HUES64 (cell line): ENCODE measurements at regions not wholly inside any gene's neighbourhood (a gene's known extent, or its start where the extent isn't known, plus 50 kb on each side); places are given as distances from the start of the nearest gene placed in this dataset.

Experiments
- H3K27ac ChIP-seq: 2 replicates; pipeline ENCODE4 v1.7.0; 2013; ENCODE audit warnings: low read depth, low read length, inconsistent platforms
- H3K27me3 ChIP-seq: 2 replicates; pipeline ENCODE4 v1.6.1; 2013; ENCODE audit warnings: mild to moderate bottlenecking, low read length; ENCODE audit not compliant: insufficient read depth
- H3K36me3 ChIP-seq: 2 replicates; pipeline ENCODE4 v1.6.1; 2013; ENCODE audit warnings: mild to moderate bottlenecking, low read length; ENCODE audit not compliant: insufficient read depth
- H3K4me1 ChIP-seq: 2 replicates; pipeline ENCODE4 v1.6.1; 2013; ENCODE audit warnings: mild to moderate bottlenecking, low read length, moderate library complexity; ENCODE audit not compliant: insufficient read depth
- H3K4me3 ChIP-seq: 2 replicates; pipeline ENCODE4 v1.5.1; 2013; ENCODE audit warnings: mild to moderate bottlenecking, low read length, moderate library complexity
- H3K9ac ChIP-seq: 2 replicates; pipeline ENCODE4 v1.6.1; 2013; ENCODE audit warnings: mild to moderate bottlenecking, low read depth, low read length
- H3K9me3 ChIP-seq: 2 replicates; pipeline ENCODE4 v1.6.1; 2013; ENCODE audit warnings: low read depth, low read length; ENCODE audit not compliant: insufficient read depth
- WGBS: fragments of 150-250, 120-280 bp; methylation state at CpG from one replicate; pipeline ENCODE4 v1.1.7; 2013; ENCODE audit warnings: missing lambda C conversion rate; 5-methylcytosine and 5-hydroxymethylcytosine counted together

- WGBS = no CpG with 5 or more reads among the region's 1 CpG
- no peak overlapping the region for H3K27ac ChIP-seq
- no peaks in the 10 kb centered on the region for H3K27me3 ChIP-seq
- H3K9ac ChIP-seq = no peak overlapping the region
- H3K4me1 ChIP-seq = no peaks in the 10 kb centered on the region
- H3K36me3 ChIP-seq = no peaks in the 10 kb centered on the region
- peaks cover 15% of the 10 kb centered on the region; the same call in 1 of the 2 replicates for H3K9me3 ChIP-seq
- no peak overlapping the region for H3K4me3 ChIP-seq
These were observed 792.1 kb downstream of the BRINP1 start for GRCh38 chr9:118577121-118577520.

- H3K4me3 ChIP-seq = no peak overlapping the region
- no peaks in the 10 kb centered on the region for H3K27me3 ChIP-seq
- no peak overlapping the region for H3K9ac ChIP-seq
- no peaks in the 10 kb centered on the region for H3K4me1 ChIP-seq
- H3K36me3 ChIP-seq = no peaks in the 10 kb centered on the region
- H3K27ac ChIP-seq = no peak overlapping the region
- peaks cover 15% of the 10 kb centered on the region; the same call in 1 of the 2 replicates for H3K9me3 ChIP-seq
These were observed 790.8 kb downstream of the BRINP1 start for GRCh38 chr9:118578467-118578866.

GRCh38 chr9:118583414-118583813, 785.8 kb downstream of the BRINP1 start:
- 74% methylated on average over 4 of the region's 4 CpGs for WGBS
- H3K9ac ChIP-seq = no peak overlapping the region

GRCh38 chr9:118586978-118587377, 782.3 kb downstream of the BRINP1 start:
- Histone ChIP-seq H3K4me3 (no peak overlapping the region), H3K9me3 (no peaks in the 10 kb centered on the region), H3K27me3 (no peaks in the 10 kb centered on the region), H3K27ac (no peak overlapping the region), H3K4me1 (no peaks in the 10 kb centered on the region), H3K36me3 (no peaks in the 10 kb centered on the region), H3K9ac (no peak overlapping the region)
- 85% methylated on average over 2 of the region's 2 CpGs for WGBS

More at GRCh38 chr9:118583414-118583813, 785.8 kb downstream of the BRINP1 start:
- Histone ChIP-seq H3K4me3 (no peak overlapping the region), H3K4me1 (no peaks in the 10 kb centered on the region), H3K9me3 (no peaks in the 10 kb centered on the region), H3K36me3 (no peaks in the 10 kb centered on the region), H3K27me3 (no peaks in the 10 kb centered on the region), H3K27ac (no peak overlapping the region)

GRCh38 chr9:118594428-118594827, 774.8 kb downstream of the BRINP1 start:
- WGBS = 94% methylated on average over 6 of the region's 6 CpGs
- Histone ChIP-seq H3K27ac (no peak overlapping the region), H3K4me1 (no peaks in the 10 kb centered on the region; the same call in 1 of the 2 replicates), H3K4me3 (no peak overlapping the region), H3K9ac (no peak overlapping the region), H3K9me3 (no peaks in the 10 kb centered on the region), H3K36me3 (no peaks in the 10 kb centered on the region), H3K27me3 (no peaks in the 10 kb centered on the region)

- Histone ChIP-seq H3K36me3 (no peaks in the 10 kb centered on the region), H3K4me1 (no peaks in the 10 kb centered on the region; the same call in 1 of the 2 replicates), H3K27ac (no peak overlapping the region), H3K9ac (no peak overlapping the region), H3K27me3 (no peaks in the 10 kb centered on the region), H3K9me3 (no peaks in the 10 kb centered on the region), H3K4me3 (no peak overlapping the region)
- WGBS = 37% methylated on average over 3 of the region's 3 CpGs
These were observed 773.4 kb downstream of the BRINP1 start for GRCh38 chr9:118595719-118596305.

- WGBS = 85% methylated on average over 5 of the region's 5 CpGs
- Histone ChIP-seq H3K9me3 (no peaks in the 10 kb centered on the region), H3K9ac (no peak overlapping the region), H3K27ac (no peak overlapping the region), H3K36me3 (no peaks in the 10 kb centered on the region), H3K4me3 (no peak overlapping the region), H3K27me3 (no peaks in the 10 kb centered on the region), H3K4me1 (no peaks in the 10 kb centered on the region; the same call in 1 of the 2 replicates)
These were observed 772.7 kb downstream of the BRINP1 start for GRCh38 chr9:118596374-118597015.

- WGBS = no CpG with 5 or more reads among the region's 2 CpGs
- H3K36me3 ChIP-seq = no peaks in the 10 kb centered on the region
- no peaks in the 10 kb centered on the region for H3K4me1 ChIP-seq
- no peak overlapping the region for H3K9ac ChIP-seq
- H3K27me3 ChIP-seq = no peaks in the 10 kb centered on the region
- no peak overlapping the region for H3K4me3 ChIP-seq
- H3K9me3 ChIP-seq = 0 out of 2 replicates have a peak, but pooled peaks cover 4% of the 10 kb centered on the region
- H3K27ac ChIP-seq = no peak overlapping the region
These were observed 762.6 kb downstream of the BRINP1 start for GRCh38 chr9:118606668-118607067.

- H3K4me3 ChIP-seq = no peak overlapping the region
- no peaks in the 10 kb centered on the region for H3K4me1 ChIP-seq
- WGBS = 94% methylated on average over 3 of the region's 3 CpGs
- H3K36me3 ChIP-seq = no peaks in the 10 kb centered on the region
- 0 out of 2 replicates have a peak, but pooled peaks cover 4% of the 10 kb centered on the region for H3K9me3 ChIP-seq
- H3K27ac ChIP-seq = no peak overlapping the region
- H3K9ac ChIP-seq = no peak overlapping the region
- no peaks in the 10 kb centered on the region for H3K27me3 ChIP-seq
These were observed 759.7 kb downstream of the BRINP1 start for GRCh38 chr9:118609355-118610044.

GRCh38 chr9:118612201-118612600, 757.0 kb downstream of the BRINP1 start:
- Histone ChIP-seq H3K9ac (no peak overlapping the region), H3K27me3 (no peaks in the 10 kb centered on the region), H3K4me1 (no peaks in the 10 kb centered on the region), H3K9me3 (0 out of 2 replicates have a peak, but pooled peaks cover 4% of the 10 kb centered on the region), H3K27ac (no peak overlapping the region), H3K36me3 (no peaks in the 10 kb centered on the region), H3K4me3 (no peak overlapping the region)
- 76% methylated on average over 3 of the region's 3 CpGs for WGBS

GRCh38 chr9:118613996-118614395, 755.2 kb downstream of the BRINP1 start:
- Histone ChIP-seq H3K27ac (no peak overlapping the region), H3K9me3 (0 out of 2 replicates have a peak, but pooled peaks cover 4% of the 10 kb centered on the region), H3K9ac (no peak overlapping the region), H3K4me1 (no peaks in the 10 kb centered on the region), H3K4me3 (no peak overlapping the region), H3K36me3 (no peaks in the 10 kb centered on the region), H3K27me3 (no peaks in the 10 kb centered on the region)
- no CpG with 5 or more reads among the region's 1 CpG for WGBS
